H9 (cell line): ENCODE measurements at regions not wholly inside any gene's neighbourhood (a gene's known extent, or its start where the extent isn't known, plus 50 kb on each side); places are given as distances from the start of the nearest gene placed in this dataset.

Experiments
- DNase-seq: peaks from one replicate; pipeline ENCODE4 v3.0.0-alpha.2; 2017
- H2AFZ ChIP-seq: one replicate; pipeline ENCODE4 v1.6.1; 2013; ENCODE audit warnings: mild to moderate bottlenecking, low read length, control low read depth, moderate library complexity
- H2AK5ac ChIP-seq: 2 replicates; pipeline ENCODE4 v1.6.1; 2013; ENCODE audit warnings: low read length, control low read depth, mixed read lengths; ENCODE audit not compliant: insufficient read length
- H2BK120ac ChIP-seq: one replicate; pipeline ENCODE4 v1.6.1; 2013; ENCODE audit warnings: low read depth, mild to moderate bottlenecking, low read length, control low read depth, inconsistent platforms; ENCODE audit not compliant: poor library complexity, severe bottlenecking
- H2BK12ac ChIP-seq: 2 replicates; pipeline ENCODE4 v1.6.1; 2013; ENCODE audit warnings: low read length, control low read depth, mixed read lengths, low read depth; ENCODE audit not compliant: insufficient read length
- H2BK15ac ChIP-seq: 2 replicates; pipeline ENCODE4 v1.6.1; 2013; ENCODE audit warnings: low read depth, low read length, control low read depth
- H2BK20ac ChIP-seq: one replicate; pipeline ENCODE4 v1.6.1; 2013; ENCODE audit warnings: low read depth, mild to moderate bottlenecking, low read length, control low read depth, inconsistent platforms; ENCODE audit not compliant: poor library complexity, severe bottlenecking
- H2BK5ac ChIP-seq: 2 replicates; pipeline ENCODE4 v1.6.1; 2013; ENCODE audit warnings: low read length, control low read depth, mixed read lengths; ENCODE audit not compliant: insufficient read length
- H3K14ac ChIP-seq: 2 replicates; pipeline ENCODE4 v1.6.1; 2013; ENCODE audit warnings: low read length, control low read depth; ENCODE audit not compliant: insufficient read depth
- H3K18ac ChIP-seq: 2 replicates; pipeline ENCODE4 v1.6.1; 2013; ENCODE audit warnings: low read depth, mild to moderate bottlenecking, mixed read lengths, low read length, control low read depth; ENCODE audit not compliant: insufficient read length
- H3K23ac ChIP-seq: 2 replicates; pipeline ENCODE4 v1.6.1; 2013; ENCODE audit warnings: low read length, control low read depth, mixed read lengths, low read depth; ENCODE audit not compliant: insufficient read length
- H3K23me2 ChIP-seq: 2 replicates; pipeline ENCODE4 v1.6.1; 2013; ENCODE audit warnings: low read depth, mild to moderate bottlenecking, mixed read lengths, low read length, control low read depth; ENCODE audit not compliant: insufficient read length, poor library complexity, severe bottlenecking
- H3K27ac ChIP-seq: 2 replicates; pipeline ENCODE4 v1.5.1; 2013; ENCODE audit warnings: low read length, control low read depth, mixed read lengths, low read depth; ENCODE audit not compliant: insufficient read length
- H3K27me3 ChIP-seq: 2 replicates; pipeline ENCODE4 v1.6.1; 2013; ENCODE audit warnings: low read length, control low read depth, inconsistent platforms; ENCODE audit not compliant: insufficient read depth
- H3K4ac ChIP-seq: 2 replicates; pipeline ENCODE4 v1.6.1; 2013; ENCODE audit warnings: low read depth, mild to moderate bottlenecking, control low read depth, inconsistent platforms, low read length, moderate library complexity
- H3K4me1 ChIP-seq: 2 replicates; pipeline ENCODE4 v1.6.1; 2013; ENCODE audit warnings: low read length, control low read depth, inconsistent platforms; ENCODE audit not compliant: insufficient read depth
- H3K4me2 ChIP-seq: 2 replicates; pipeline ENCODE4 v1.6.1; 2013; ENCODE audit warnings: low read length, control low read depth, mixed read lengths; ENCODE audit not compliant: insufficient read length, insufficient read depth
- H3K56ac ChIP-seq: 2 replicates; pipeline ENCODE4 v1.6.1; 2013; ENCODE audit warnings: low read depth, mild to moderate bottlenecking, mixed read lengths, low read length, control low read depth; ENCODE audit not compliant: insufficient read length
- H3K79me1 ChIP-seq: 2 replicates; pipeline ENCODE4 v1.6.1; 2013; ENCODE audit warnings: low read depth, mild to moderate bottlenecking, moderate library complexity, low read length, control low read depth, inconsistent platforms; ENCODE audit not compliant: insufficient read depth, poor library complexity, severe bottlenecking
- H3K79me2 ChIP-seq: 2 replicates; pipeline ENCODE4 v1.6.1; 2013; ENCODE audit warnings: low read length, control low read depth, inconsistent platforms; ENCODE audit not compliant: insufficient read depth
- H3K9ac ChIP-seq: 2 replicates; pipeline ENCODE4 v1.6.1; 2013; ENCODE audit warnings: low read length, control low read depth, mixed read lengths; ENCODE audit not compliant: insufficient read length; ENCODE audit errors: extremely low read depth
- H3K9me3 ChIP-seq: one replicate; pipeline ENCODE4 v1.6.1; 2013; ENCODE audit warnings: low read depth, low read length, inconsistent platforms; ENCODE audit not compliant: control insufficient read depth
- H3T11ph ChIP-seq: one replicate; pipeline ENCODE4 v1.6.1; 2013; ENCODE audit warnings: mild to moderate bottlenecking, low read length, control low read depth, inconsistent platforms
- H4K20me1 ChIP-seq: one replicate; pipeline ENCODE4 v1.6.1; 2013; ENCODE audit not compliant: control insufficient read depth, insufficient read length, insufficient read depth
- H4K5ac ChIP-seq: 2 replicates; pipeline ENCODE4 v1.6.1; 2013; ENCODE audit warnings: low read depth, mild to moderate bottlenecking, mixed read lengths, low read length, control low read depth; ENCODE audit not compliant: insufficient read length
- H4K8ac ChIP-seq: replicated peaks from 2 replicates; pipeline ENCODE4 v1.6.1; 2013; ENCODE audit warnings: low read length, control low read depth, mixed read lengths, low read depth; ENCODE audit not compliant: insufficient read length
- H4K91ac ChIP-seq: 2 replicates; pipeline ENCODE4 v1.6.1; 2013; ENCODE audit warnings: low read depth, mild to moderate bottlenecking, moderate library complexity, mixed read lengths, low read length, control low read depth; ENCODE audit not compliant: insufficient read length
- H3K27ac Mint-ChIP-seq, 3 experiments: 2 replicates in 2 of 3; 3 replicates in 1 of 3; pipeline ENCODE4 v1.8.0; 2020 to 2021; ENCODE audit warnings: mixed read lengths in 3 of 3, mild to moderate bottlenecking in 1 of 3, moderate library complexity in 1 of 3
- H3K27me3 Mint-ChIP-seq: 2 replicates; pipeline ENCODE4 v1.8.0; 2021; ENCODE audit warnings: low read depth, mild to moderate bottlenecking, moderate library complexity, mixed read lengths
- H3K36me3 Mint-ChIP-seq, 3 experiments: 2 replicates in 2 of 3; 3 replicates in 1 of 3; pipeline ENCODE4 v1.8.0; 2020 to 2021; ENCODE audit warnings: low read depth in 3 of 3, mixed read lengths in 3 of 3; ENCODE audit not compliant: insufficient read depth in 1 of 3
- H3K4me1 Mint-ChIP-seq, 2 experiments: 2 replicates each; pipeline ENCODE4 v1.8.0; 2020; ENCODE audit warnings: mixed read lengths in 2 of 2
- H3K4me3 Mint-ChIP-seq, 2 experiments: 2 replicates in 1 of 2; 3 replicates in 1 of 2; pipeline ENCODE4 v1.8.0; 2020 to 2021; ENCODE audit warnings: mild to moderate bottlenecking in 2 of 2, mixed read lengths in 2 of 2, moderate library complexity in 1 of 2
- H3K9me3 Mint-ChIP-seq, 2 experiments: 2 replicates in 1 of 2; 3 replicates in 1 of 2; pipeline ENCODE4 v1.8.0; 2020; ENCODE audit warnings: mild to moderate bottlenecking in 2 of 2, mixed read lengths in 2 of 2, moderate library complexity in 1 of 2
- WGBS: extraction: QIAGEN DNeasy Blood & Tissue Kit; methylation state at CpG from one replicate; pipeline ENCODE4 v1.1.7; 2013; ENCODE audit warnings: missing lambda C conversion rate, low lambda C conversion rate, mixed read lengths; ENCODE audit not compliant: insufficient read length; ENCODE audit errors: extremely low coverage; 5-methylcytosine and 5-hydroxymethylcytosine counted together
- TF ChIP-seq, protein P1 (sequence below): fragments of 200-600 bp; sonication (generic); conservative IDR thresholded peaks from 3 replicates; pipeline ENCODE4 v1.8.0; 2021; ENCODE audit warnings: antibody characterized with exemption, mild to moderate bottlenecking

DNA sequence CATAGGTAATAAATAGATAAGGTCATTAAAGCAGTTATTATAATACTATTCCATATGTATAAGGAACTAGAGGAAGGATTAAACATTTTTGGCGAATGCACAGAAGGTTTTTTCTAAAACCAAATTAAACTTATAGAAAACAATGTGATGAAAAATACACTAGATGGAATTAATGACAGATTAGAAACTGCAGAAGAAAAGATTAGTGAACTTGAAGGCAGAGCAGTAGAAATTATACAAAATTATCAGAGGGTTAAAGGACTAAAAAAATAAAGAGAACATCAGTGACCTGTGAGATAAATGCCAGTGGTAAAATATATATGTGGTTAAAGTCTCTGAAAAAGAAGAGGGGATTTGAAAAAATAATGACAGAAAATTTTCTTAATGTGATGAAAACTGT, 74.0 kb downstream of the IGLL5 start:
- Histone ChIP-seq H4K91ac (no peak overlapping the region), H2AFZ (no peak overlapping the region), H4K8ac (no peak overlapping the region), H4K20me1 (no peaks in the 10 kb centered on the region), H2AK5ac (no peak overlapping the region), H3K27me3 (no peaks in the 10 kb centered on the region; the same call in 1 of the 2 replicates), H3K23ac (no peak overlapping the region), H3K9me3 (no peaks in the 10 kb centered on the region), H3K27ac (no peak overlapping the region), H2BK20ac (no peak overlapping the region), H2BK120ac (no peak overlapping the region), H2BK12ac (no peak overlapping the region), H3K79me1 (no peaks in the 10 kb centered on the region), H3T11ph (no peak overlapping the region), H3K4me2 (no peak overlapping the region), H3K23me2 (no peaks in the 10 kb centered on the region), H3K56ac (no peak overlapping the region), H2BK5ac (no peak overlapping the region), H3K4me1 (no peaks in the 10 kb centered on the region), H2BK15ac (no peak overlapping the region), H3K9ac (no peak overlapping the region), H4K5ac (no peak overlapping the region), H3K4ac (no peak overlapping the region), H3K14ac (no peak overlapping the region), H3K79me2 (no peaks in the 10 kb centered on the region), H3K18ac (no peak overlapping the region)
- Mint-ChIP-seq H3K27ac (no peak overlapping the region), H3K9me3 (peaks cover 14 to 32% of the 10 kb centered on the region in 2 experiments), H3K4me3 (no peak overlapping the region), H3K27me3 (peaks cover 83% of the 10 kb centered on the region), H3K36me3 (peaks cover 0 to 12% (median 4%) of the 10 kb centered on the region in 3 experiments; a peak in 4 of 7 replicates), H3K4me1 (peaks cover 9% of the 10 kb centered on the region in 2 experiments)
- TF ChIP-seq, protein P1, sequence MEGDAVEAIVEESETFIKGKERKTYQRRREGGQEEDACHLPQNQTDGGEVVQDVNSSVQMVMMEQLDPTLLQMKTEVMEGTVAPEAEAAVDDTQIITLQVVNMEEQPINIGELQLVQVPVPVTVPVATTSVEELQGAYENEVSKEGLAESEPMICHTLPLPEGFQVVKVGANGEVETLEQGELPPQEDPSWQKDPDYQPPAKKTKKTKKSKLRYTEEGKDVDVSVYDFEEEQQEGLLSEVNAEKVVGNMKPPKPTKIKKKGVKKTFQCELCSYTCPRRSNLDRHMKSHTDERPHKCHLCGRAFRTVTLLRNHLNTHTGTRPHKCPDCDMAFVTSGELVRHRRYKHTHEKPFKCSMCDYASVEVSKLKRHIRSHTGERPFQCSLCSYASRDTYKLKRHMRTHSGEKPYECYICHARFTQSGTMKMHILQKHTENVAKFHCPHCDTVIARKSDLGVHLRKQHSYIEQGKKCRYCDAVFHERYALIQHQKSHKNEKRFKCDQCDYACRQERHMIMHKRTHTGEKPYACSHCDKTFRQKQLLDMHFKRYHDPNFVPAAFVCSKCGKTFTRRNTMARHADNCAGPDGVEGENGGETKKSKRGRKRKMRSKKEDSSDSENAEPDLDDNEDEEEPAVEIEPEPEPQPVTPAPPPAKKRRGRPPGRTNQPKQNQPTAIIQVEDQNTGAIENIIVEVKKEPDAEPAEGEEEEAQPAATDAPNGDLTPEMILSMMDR, result no peak
- no peak for DNase-seq
- whole genome bisulfite sequencing, result no CpG with 5 or more reads among the region's 1 CpG
